ENCODE measurements at regions not wholly inside any gene's neighbourhood (a gene's known extent, or its start where the extent isn't known, plus 50 kb on each side); places are given as distances from the start of the nearest gene placed in this dataset.

- Histone ChIP-seq H3K27ac (ENCODE audit: extremely low read length, insufficient read depth, low read length) (no peak overlapping the region), H3K27me3 (ENCODE audit: control insufficient read depth in 1 of 2, insufficient read depth in 2 of 2, low read length in 2 of 2) (no peaks in the 10 kb centered on the region), H3K4me3 (replicated peaks in 1 of 3; ENCODE audit: insufficient read depth in 1 of 3, low read depth in 2 of 3, low read length in 3 of 3) (no peak overlapping the region), H3K79me2 (ENCODE audit: insufficient read depth, low read length) (no peaks in the 10 kb centered on the region), H3K4me1 (ENCODE audit: insufficient read depth, low read length) (no peaks in the 10 kb centered on the region), H4K20me1 (ENCODE audit: insufficient read depth, low read length) (no peaks in the 10 kb centered on the region), H3K36me3 (replicated peaks in 1 of 2; ENCODE audit: control insufficient read depth in 1 of 2, insufficient read depth in 2 of 2, low read length in 2 of 2) (no peaks in the 10 kb centered on the region), H3K9ac (ENCODE audit: insufficient read depth, low read depth, low read length) (no peak overlapping the region), H3K4me2 (ENCODE audit: low read depth, low read length) (no peak overlapping the region), H3K9me3 (ENCODE audit: low read length) (no peaks in the 10 kb centered on the region), H2AFZ (ENCODE audit: low read length) (no peak overlapping the region)
- intact Hi-C loops (cut with micrococcal nuclease; ENCODE audit: unreplicated experiment) (no loop called here), in situ Hi-C loops (cut with HindIII; ENCODE audit: extremely low pct_ligation_motif_present, low pct_unique_long_range_greater_than_20kb) (no loop called here)
- ChIA-PET POLR2A (no interaction called here), CTCF (ENCODE audit: low intra/inter-chr PET ratio, low total read pairs) (no interaction called here)
- ATAC-seq: no peak
- no peak for TF ChIP-seq CCAR2 (optimal IDR thresholded peaks at IDR 0.05; ENCODE audit: low read depth, low read length)
- TF ChIP-seq CHD2 (IDR thresholded peaks at IDR 0.05; ENCODE audit: low read depth, low read length): no peak
- no peak for TF ChIP-seq ZNF703 (CRISPR knock-in tag; IDR thresholded peaks at IDR 0.05; ENCODE audit: borderline replicate concordance)
- no peak for FAIRE-seq
- BruUV-seq (replicated peaks): no TSS peak
- 0% methylated on average over 3 of the region's 3 CpGs for WGBS (ENCODE audit: low lambda C conversion rate)
- no peak for DNase-seq (ENCODE audit: low spot score)
Observed at GRCh38 chr4:59936566-59936965, 1263.6 kb upstream of the ADGRL3 start.

GRCh38 chr4:59938166-59938565 lies 1262.0 kb upstream of the ADGRL3 start:
- in situ Hi-C loops (cut with HindIII; ENCODE audit: extremely low pct_ligation_motif_present, low pct_unique_long_range_greater_than_20kb) (no loop called here), intact Hi-C loops (cut with micrococcal nuclease; ENCODE audit: unreplicated experiment) (no loop called here)
- DNase-seq (ENCODE audit: low spot score) (no peak), ATAC-seq (no peak), FAIRE-seq (no peak)
- Histone ChIP-seq H3K79me2 (ENCODE audit: insufficient read depth, low read length) (no peaks in the 10 kb centered on the region), H2AFZ (ENCODE audit: low read length) (no peak overlapping the region), H3K4me3 (replicated peaks in 1 of 3; ENCODE audit: insufficient read depth in 1 of 3, low read depth in 2 of 3, low read length in 3 of 3) (no peak overlapping the region), H3K27ac (ENCODE audit: extremely low read length, insufficient read depth, low read length) (no peak overlapping the region), H3K4me1 (ENCODE audit: insufficient read depth, low read length) (no peaks in the 10 kb centered on the region), H4K20me1 (ENCODE audit: insufficient read depth, low read length) (no peaks in the 10 kb centered on the region), H3K36me3 (replicated peaks in 1 of 2; ENCODE audit: control insufficient read depth in 1 of 2, insufficient read depth in 2 of 2, low read length in 2 of 2) (no peaks in the 10 kb centered on the region), H3K27me3 (ENCODE audit: control insufficient read depth in 1 of 2, insufficient read depth in 2 of 2, low read length in 2 of 2) (no peaks in the 10 kb centered on the region), H3K9ac (ENCODE audit: insufficient read depth, low read depth, low read length) (no peak overlapping the region), H3K4me2 (ENCODE audit: low read depth, low read length) (no peak overlapping the region), H3K9me3 (ENCODE audit: low read length) (no peaks in the 10 kb centered on the region)
- ChIA-PET CTCF (ENCODE audit: low intra/inter-chr PET ratio, low total read pairs) (no interaction called here), POLR2A (no interaction called here)
- no TSS peak for BruUV-seq (replicated peaks)
- 19% methylated on average over 1 of the region's 1 CpG for WGBS (ENCODE audit: low lambda C conversion rate)
- TF ChIP-seq ZBTB2 (CRISPR knock-in tag; IDR thresholded peaks at IDR 0.05; ENCODE audit: low read depth) (no peak), ZNF253 (CRISPR knock-in tag; IDR thresholded peaks at IDR 0.05; ENCODE audit: borderline replicate concordance) (no peak), ZFAT (CRISPR knock-in tag; conservative IDR thresholded peaks at IDR 0.05) (no peak), ZNF264 (CRISPR knock-in tag; IDR thresholded peaks at IDR 0.05) (no peak), ZMYM3 (CRISPR knock-in tag; IDR thresholded peaks at IDR 0.05) (no peak), PHF5A (CRISPR knock-in tag; IDR thresholded peaks at IDR 0.05; ENCODE audit: low read depth, unreplicated experiment) (no peak), ZNF414 (CRISPR knock-in tag; IDR thresholded peaks at IDR 0.05) (no peak), DNMT3B (CRISPR knock-in tag; conservative IDR thresholded peaks at IDR 0.05) (no peak), HMGXB4 (CRISPR knock-in tag; IDR thresholded peaks at IDR 0.05; ENCODE audit: borderline replicate concordance in 1 of 2, low read depth in 1 of 2) (no peak), RELA (CRISPR knock-in tag; IDR thresholded peaks at IDR 0.05) (no peak), ZNF792 (CRISPR knock-in tag; IDR thresholded peaks at IDR 0.05) (no peak), PREB (CRISPR knock-in tag; IDR thresholded peaks at IDR 0.05) (no peak), SALL2 (CRISPR knock-in tag; IDR thresholded peaks at IDR 0.05) (no peak)
